Astrocyte (in vitro differentiated cells and primary cell): ENCODE measurements at regions not wholly inside any gene's neighbourhood (a gene's known extent, or its start where the extent isn't known, plus 50 kb on each side); places are given as distances from the start of the nearest gene placed in this dataset.

Source experiments
- DNase-seq: peaks from one replicate; pipeline ENCODE4 v3.0.0-alpha.2; 2010; ENCODE audit warnings: low read depth
- FAIRE-seq: peaks from 2 replicates; lab custom pipeline; 2011; peaks lifted over from hg19 to GRCh38; lab: Jason Lieb, UNC
- H2AFZ ChIP-seq: 2 replicates; pipeline ENCODE4 v1.6.0; 2012; ENCODE audit warnings: low read depth, low read length, inconsistent platforms
- H3K27ac ChIP-seq: 2 replicates; pipeline ENCODE4 v1.5.1; 2011; ENCODE audit warnings: low read depth, low read length, inconsistent platforms
- H3K27me3 ChIP-seq: 2 replicates; pipeline ENCODE4 v1.6.0; 2011; ENCODE audit warnings: low read length, inconsistent platforms; ENCODE audit not compliant: insufficient read depth
- H3K36me3 ChIP-seq: 2 replicates; pipeline ENCODE4 v1.5.1; 2011; ENCODE audit warnings: low read length, inconsistent platforms; ENCODE audit not compliant: insufficient read depth
- H3K4me1 ChIP-seq: 2 replicates; pipeline ENCODE4 v1.5.1; 2011; ENCODE audit warnings: low read length, inconsistent platforms; ENCODE audit not compliant: insufficient read depth
- H3K4me2 ChIP-seq: 2 replicates; pipeline ENCODE4 v1.6.0; 2012; ENCODE audit warnings: low read length, inconsistent platforms
- H3K4me3 ChIP-seq: 2 replicates; pipeline ENCODE4 v1.5.1; 2011; ENCODE audit warnings: low read depth, mild to moderate bottlenecking, low read length, inconsistent platforms; ENCODE audit not compliant: insufficient read depth
- H3K79me2 ChIP-seq: 2 replicates; pipeline ENCODE4 v1.6.0; 2012; ENCODE audit warnings: mild to moderate bottlenecking, low read length, inconsistent platforms; ENCODE audit not compliant: insufficient read depth
- H3K9ac ChIP-seq: 2 replicates; pipeline ENCODE4 v1.6.0; 2012; ENCODE audit warnings: mild to moderate bottlenecking, low read length, inconsistent platforms
- H3K9me3 ChIP-seq: 2 replicates; pipeline ENCODE4 v1.5.1; 2012; ENCODE audit warnings: low read depth, mild to moderate bottlenecking, low read length, inconsistent platforms; ENCODE audit not compliant: insufficient read depth
- H4K20me1 ChIP-seq: 2 replicates; pipeline ENCODE4 v1.6.0; 2012; ENCODE audit warnings: low read length, inconsistent platforms; ENCODE audit not compliant: insufficient read depth
- H3K27ac Mint-ChIP-seq: one replicate; pipeline ENCODE4 v1.8.0; 2021; ENCODE audit warnings: mild to moderate bottlenecking, mixed read lengths; ENCODE audit not compliant: unreplicated experiment
- H3K27me3 Mint-ChIP-seq: one replicate; pipeline ENCODE4 v1.8.0; 2021; ENCODE audit warnings: low read depth, mixed read lengths; ENCODE audit not compliant: unreplicated experiment
- H3K36me3 Mint-ChIP-seq: one replicate; pipeline ENCODE4 v1.8.0; 2021; ENCODE audit warnings: low read depth, mixed read lengths; ENCODE audit not compliant: unreplicated experiment
- H3K4me1 Mint-ChIP-seq: one replicate; pipeline ENCODE4 v1.8.0; 2021; ENCODE audit warnings: low read depth, mixed read lengths; ENCODE audit not compliant: unreplicated experiment
- H3K4me3 Mint-ChIP-seq: one replicate; pipeline ENCODE4 v1.8.0; 2021; ENCODE audit warnings: mild to moderate bottlenecking, moderate library complexity, mixed read lengths; ENCODE audit not compliant: unreplicated experiment
- H3K9me3 Mint-ChIP-seq: one replicate; pipeline ENCODE4 v1.8.0; 2021; ENCODE audit warnings: mild to moderate bottlenecking, mixed read lengths; ENCODE audit not compliant: unreplicated experiment
- EZH2 ChIP-seq: IDR thresholded peaks from 2 replicates; pipeline ENCODE4 v1.6.1; 2012; ENCODE audit warnings: mild to moderate bottlenecking, low read length, inconsistent platforms; ENCODE audit not compliant: insufficient read depth
- TF ChIP-seq, protein P1 (sequence below): IDR thresholded peaks from 2 replicates; pipeline ENCODE4 v1.5.1; 2011; ENCODE audit warnings: low read depth, mild to moderate bottlenecking, inconsistent platforms, low read length, moderate library complexity; ENCODE audit not compliant: insufficient read depth

GRCh38 chr9:74120470-74120869 is 376.7 kb upstream of the RORB start:
- no peak for FAIRE-seq
- Histone ChIP-seq H3K79me2 (no peaks in the 10 kb centered on the region), H4K20me1 (no peaks in the 10 kb centered on the region), H3K36me3 (no peaks in the 10 kb centered on the region), H3K4me3 (no peak overlapping the region), H3K4me1 (no peaks in the 10 kb centered on the region), H3K4me2 (no peak overlapping the region), H3K9ac (no peak overlapping the region), H3K27me3 (no peaks in the 10 kb centered on the region), H3K27ac (no peak overlapping the region), H2AFZ (no peak overlapping the region), H3K9me3 (no peaks in the 10 kb centered on the region)
- Mint-ChIP-seq H3K4me3 (no peak overlapping the region), H3K9me3 (no peaks in the 10 kb centered on the region), H3K27me3 (no peaks in the 10 kb centered on the region), H3K36me3 (no peaks in the 10 kb centered on the region), H3K27ac (no peak overlapping the region), H3K4me1 (peaks cover 13% of the 10 kb centered on the region)
- TF ChIP-seq, protein P1, sequence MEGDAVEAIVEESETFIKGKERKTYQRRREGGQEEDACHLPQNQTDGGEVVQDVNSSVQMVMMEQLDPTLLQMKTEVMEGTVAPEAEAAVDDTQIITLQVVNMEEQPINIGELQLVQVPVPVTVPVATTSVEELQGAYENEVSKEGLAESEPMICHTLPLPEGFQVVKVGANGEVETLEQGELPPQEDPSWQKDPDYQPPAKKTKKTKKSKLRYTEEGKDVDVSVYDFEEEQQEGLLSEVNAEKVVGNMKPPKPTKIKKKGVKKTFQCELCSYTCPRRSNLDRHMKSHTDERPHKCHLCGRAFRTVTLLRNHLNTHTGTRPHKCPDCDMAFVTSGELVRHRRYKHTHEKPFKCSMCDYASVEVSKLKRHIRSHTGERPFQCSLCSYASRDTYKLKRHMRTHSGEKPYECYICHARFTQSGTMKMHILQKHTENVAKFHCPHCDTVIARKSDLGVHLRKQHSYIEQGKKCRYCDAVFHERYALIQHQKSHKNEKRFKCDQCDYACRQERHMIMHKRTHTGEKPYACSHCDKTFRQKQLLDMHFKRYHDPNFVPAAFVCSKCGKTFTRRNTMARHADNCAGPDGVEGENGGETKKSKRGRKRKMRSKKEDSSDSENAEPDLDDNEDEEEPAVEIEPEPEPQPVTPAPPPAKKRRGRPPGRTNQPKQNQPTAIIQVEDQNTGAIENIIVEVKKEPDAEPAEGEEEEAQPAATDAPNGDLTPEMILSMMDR: no peak
- no peak for TF ChIP-seq EZH2
- DNase-seq: no peak

GRCh38 chr9:74122216-74122615 is 374.9 kb upstream of the RORB start:
- H3K4me1 Mint-ChIP-seq: peaks cover 10% of the 10 kb centered on the region

DNA sequence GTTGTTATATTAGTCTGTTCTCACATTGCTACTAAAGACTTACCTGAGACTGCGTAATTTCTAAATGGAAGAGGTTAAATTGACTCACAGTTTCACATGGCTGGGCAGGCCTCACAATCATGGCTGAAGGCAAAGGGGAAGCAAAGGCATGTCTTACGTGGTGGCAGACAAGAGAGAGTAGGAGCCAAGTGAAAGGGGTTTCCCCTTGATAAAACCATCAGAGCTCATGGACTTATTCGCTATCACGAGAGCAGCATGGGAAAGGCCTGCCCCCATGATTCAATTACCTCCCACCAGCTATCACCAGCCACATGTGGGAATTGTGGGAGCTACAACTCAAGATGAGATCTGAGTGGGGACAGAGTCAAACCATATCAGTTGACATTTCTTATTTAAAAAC is 374.5 kb upstream of the RORB start:
- Histone ChIP-seq H3K4me1 (no peaks in the 10 kb centered on the region), H3K9me3 (no peaks in the 10 kb centered on the region), H3K27me3 (no peaks in the 10 kb centered on the region), H3K4me2 (no peak overlapping the region), H3K27ac (no peak overlapping the region), H4K20me1 (no peaks in the 10 kb centered on the region), H3K9ac (no peak overlapping the region), H3K79me2 (no peaks in the 10 kb centered on the region), H2AFZ (no peak overlapping the region), H3K36me3 (no peaks in the 10 kb centered on the region), H3K4me3 (no peak overlapping the region)
- H3K36me3 Mint-ChIP-seq: no peaks in the 10 kb centered on the region
- DNase-seq: no peak
- H3K9me3 Mint-ChIP-seq: no peaks in the 10 kb centered on the region
- no peak for FAIRE-seq
- TF ChIP-seq EZH2: no peak
- TF ChIP-seq, protein P1: no peak
- peaks cover 6% of the 10 kb centered on the region for H3K4me1 Mint-ChIP-seq
- no peak overlapping the region for H3K4me3 Mint-ChIP-seq
- no peaks in the 10 kb centered on the region for H3K27me3 Mint-ChIP-seq
- no peak overlapping the region for H3K27ac Mint-ChIP-seq

More at GRCh38 chr9:74122216-74122615, 374.9 kb upstream of the RORB start:
- H3K27ac ChIP-seq: no peak overlapping the region
- TF ChIP-seq EZH2: no peak
- TF ChIP-seq, protein P1: no peak
- H3K36me3 ChIP-seq: no peaks in the 10 kb centered on the region
- no peak overlapping the region for H3K4me2 ChIP-seq
- no peak overlapping the region for H3K4me3 ChIP-seq
- H3K27me3 Mint-ChIP-seq: no peaks in the 10 kb centered on the region
- no peak for DNase-seq
- no peak overlapping the region for H3K9ac ChIP-seq
- H3K4me1 ChIP-seq: no peaks in the 10 kb centered on the region
- no peaks in the 10 kb centered on the region for H3K27me3 ChIP-seq
- no peaks in the 10 kb centered on the region for H3K36me3 Mint-ChIP-seq
- no peaks in the 10 kb centered on the region for H3K9me3 ChIP-seq
- H3K79me2 ChIP-seq: no peaks in the 10 kb centered on the region
- no peaks in the 10 kb centered on the region for H4K20me1 ChIP-seq
- FAIRE-seq: no peak
- H3K4me3 Mint-ChIP-seq: no peak overlapping the region
- H2AFZ ChIP-seq: no peak overlapping the region
- no peaks in the 10 kb centered on the region for H3K9me3 Mint-ChIP-seq
- no peak overlapping the region for H3K27ac Mint-ChIP-seq
